MCF 10A (cell line): ENCODE measurements at regions not wholly inside any gene's neighbourhood (a gene's known extent, or its start where the extent isn't known, plus 50 kb on each side); places are given as distances from the start of the nearest gene placed in this dataset.
A peak's percentile ranks its signal among the peaks of the same experiment; 100 is the strongest.

ENCODE experiments used
- BruUV-seq: library from RNA; stranded (reverse); fragments of 400-500 nt; replicated peaks from 2 replicates; lab custom pipeline; 2021; lab: Mats Ljungman, UMichigan
- CTCF ChIA-PET: fragments of 300-600 bp; sonication (Branson Sonifier 250); formaldehyde crosslinking; extraction: SDS; loops from one replicate; lab custom pipeline; 2021; ENCODE audit warnings: antibody characterized with exemption, inconsistent platforms; lab: Yijun Ruan, JAX
- POLR2A ChIA-PET: fragments of 300-600, 350-650 bp; sonication (Branson Sonifier 250); formaldehyde crosslinking; extraction: SDS; loops from one replicate; lab custom pipeline; 2020; ENCODE audit warnings: antibody characterized with exemption, inconsistent platforms; lab: Yijun Ruan, JAX
- DNase-seq: peaks from one replicate; pipeline ENCODE4 v3.0.0-alpha.2; 2018; ENCODE audit not compliant: unreplicated experiment
- H3K27ac Mint-ChIP-seq: one replicate; pipeline ENCODE4 v1.8.0; 2022; ENCODE audit warnings: mild to moderate bottlenecking, low read depth, mixed read lengths; ENCODE audit not compliant: unreplicated experiment
- H3K27me3 Mint-ChIP-seq: one replicate; pipeline ENCODE4 v1.8.0; 2022; ENCODE audit warnings: mixed read lengths; ENCODE audit not compliant: insufficient read depth, unreplicated experiment
- H3K36me3 Mint-ChIP-seq: one replicate; pipeline ENCODE4 v1.8.0; 2022; ENCODE audit warnings: mild to moderate bottlenecking, moderate library complexity, mixed read lengths; ENCODE audit not compliant: insufficient read depth, unreplicated experiment
- H3K4me1 Mint-ChIP-seq: one replicate; pipeline ENCODE4 v1.8.0; 2022; ENCODE audit warnings: mixed read lengths; ENCODE audit not compliant: insufficient read depth, unreplicated experiment
- H3K4me3 Mint-ChIP-seq: one replicate; pipeline ENCODE4 v1.8.0; 2022; ENCODE audit warnings: mild to moderate bottlenecking, moderate library complexity, mixed read lengths; ENCODE audit not compliant: unreplicated experiment
- H3K9me3 Mint-ChIP-seq: one replicate; pipeline ENCODE4 v1.8.0; 2022; ENCODE audit warnings: mixed read lengths; ENCODE audit not compliant: unreplicated experiment
- CTCF ChIP-seq: fragments of 200-600 bp; IDR thresholded peaks from one replicate; pipeline ENCODE4 v1.8.0; 2022; ENCODE audit warnings: antibody characterized with exemption, mild to moderate bottlenecking; ENCODE audit not compliant: unreplicated experiment
- intact Hi-C: fragments of 100-400 bp; cut with micrococcal nuclease; formaldehyde crosslinking; loops from 2 replicates; pipeline ENCODE4 v1.14.1; 2022

GRCh38 chr11:112613051-112613972 lies 347.9 kb upstream of the NCAM1 start:
- DNase-seq = peak; percentile 85
- POLR2A ChIA-PET = interaction anchor here (0.7 to 0.8 kb wide), 4 partner anchors 16 to 185 kb away, joined by 3 to 5 read pairs (median 3); no protein-coding TSS in a partner anchor
- no peaks in the 10 kb centered on the region for H3K9me3 Mint-ChIP-seq
- no peak overlapping the region for H3K27ac Mint-ChIP-seq
- H3K4me3 Mint-ChIP-seq = peak overlapping the region; percentile 13
- peaks cover 35% of the 10 kb centered on the region for H3K4me1 Mint-ChIP-seq
- TF ChIP-seq CTCF = no peak
- H3K36me3 Mint-ChIP-seq = no peaks in the 10 kb centered on the region
- BruUV-seq = no TSS peak
- CTCF ChIA-PET = interaction anchor here (0.6 to 1.4 kb wide), 5 partner anchors 9 to 1393 kb away, joined by 3 read pairs; no protein-coding TSS in a partner anchor
- H3K27me3 Mint-ChIP-seq = no peaks in the 10 kb centered on the region
- intact Hi-C loops = no loop called here

- intact Hi-C loops = no loop called here
- peak; percentile 66 for DNase-seq
- Mint-ChIP-seq H3K4me3 (no peak overlapping the region), H3K27ac (no peak overlapping the region), H3K4me1 (peaks cover 35% of the 10 kb centered on the region), H3K27me3 (no peaks in the 10 kb centered on the region), H3K36me3 (no peaks in the 10 kb centered on the region), H3K9me3 (no peaks in the 10 kb centered on the region)
- no TSS peak for BruUV-seq
- no peak for TF ChIP-seq CTCF
- ChIA-PET CTCF (no interaction called here), POLR2A (interaction anchor here (1.7 to 2.2 kb wide), 2 partner anchors 11 to 43 kb away, joined by 4 to 6 read pairs; no protein-coding TSS in a partner anchor)
Measured at GRCh38 chr11:112614605-112615004, 346.6 kb upstream of the NCAM1 start.

GRCh38 chr11:112615238-112615637 lies 346.0 kb upstream of the NCAM1 start:
- Mint-ChIP-seq H3K27me3 (no peaks in the 10 kb centered on the region), H3K4me3 (no peak overlapping the region), H3K4me1 (peaks cover 35% of the 10 kb centered on the region), H3K27ac (no peak overlapping the region), H3K36me3 (no peaks in the 10 kb centered on the region), H3K9me3 (no peaks in the 10 kb centered on the region)
- BruUV-seq = no TSS peak
- TF ChIP-seq CTCF = no peak
- intact Hi-C loops = no loop called here
- DNase-seq = no peak
- ChIA-PET POLR2A (interaction anchor here (1.7 to 2.2 kb wide), 2 partner anchors 10 to 42 kb away, joined by 4 to 6 read pairs; no protein-coding TSS in a partner anchor), CTCF (no interaction called here)

- Mint-ChIP-seq H3K27me3 (no peaks in the 10 kb centered on the region), H3K27ac (no peak overlapping the region), H3K36me3 (no peaks in the 10 kb centered on the region), H3K9me3 (no peaks in the 10 kb centered on the region), H3K4me3 (no peak overlapping the region), H3K4me1 (peaks cover 29% of the 10 kb centered on the region)
- POLR2A ChIA-PET = interaction anchor here (2.2 kb wide), 1 partner anchor 41 kb away, joined by 6 read pairs; no protein-coding TSS in a partner anchor
- no TSS peak for BruUV-seq
- intact Hi-C loops = no loop called here
- no peak for DNase-seq
- CTCF ChIA-PET = interaction anchor here (0.6 kb wide), 2 partner anchors 27 to 74 kb away, joined by 3 to 4 read pairs; no protein-coding TSS in a partner anchor
- TF ChIP-seq CTCF = no peak
Measured at GRCh38 chr11:112615891-112616290, 345.3 kb upstream of the NCAM1 start.
